NB4 (cell line): ENCODE measurements at regions not wholly inside any gene's neighbourhood (a gene's known extent, or its start where the extent isn't known, plus 50 kb on each side); places are given as distances from the start of the nearest gene placed in this dataset.

Source experiments
- DNase-seq: peaks from one replicate; pipeline ENCODE4 v3.0.0; 2010; ENCODE audit warnings: low read depth
- H3K4me3 ChIP-seq: one replicate; pipeline ENCODE4 v1.5.1; 2011; ENCODE audit warnings: mild to moderate bottlenecking, low read depth, low read length, moderate library complexity
- CTCF ChIP-seq: IDR thresholded peaks from one replicate; pipeline ENCODE4 v1.5.1; 2012; ENCODE audit warnings: low read depth, low read length
- MYC ChIP-seq: IDR thresholded peaks from 2 replicates; pipeline ENCODE4 v1.6.1; 2011; ENCODE audit warnings: low read depth, low read length
- POLR2A ChIP-seq: IDR thresholded peaks from 2 replicates; pipeline ENCODE4 v1.6.1; 2011; ENCODE audit warnings: mild to moderate bottlenecking; ENCODE audit not compliant: insufficient read length; ENCODE audit errors: extremely low read depth
- TF ChIP-seq, protein P1 (sequence below): IDR thresholded peaks from 2 replicates; pipeline ENCODE4 v1.6.1; 2011; ENCODE audit warnings: low read depth, low read length

DNA sequence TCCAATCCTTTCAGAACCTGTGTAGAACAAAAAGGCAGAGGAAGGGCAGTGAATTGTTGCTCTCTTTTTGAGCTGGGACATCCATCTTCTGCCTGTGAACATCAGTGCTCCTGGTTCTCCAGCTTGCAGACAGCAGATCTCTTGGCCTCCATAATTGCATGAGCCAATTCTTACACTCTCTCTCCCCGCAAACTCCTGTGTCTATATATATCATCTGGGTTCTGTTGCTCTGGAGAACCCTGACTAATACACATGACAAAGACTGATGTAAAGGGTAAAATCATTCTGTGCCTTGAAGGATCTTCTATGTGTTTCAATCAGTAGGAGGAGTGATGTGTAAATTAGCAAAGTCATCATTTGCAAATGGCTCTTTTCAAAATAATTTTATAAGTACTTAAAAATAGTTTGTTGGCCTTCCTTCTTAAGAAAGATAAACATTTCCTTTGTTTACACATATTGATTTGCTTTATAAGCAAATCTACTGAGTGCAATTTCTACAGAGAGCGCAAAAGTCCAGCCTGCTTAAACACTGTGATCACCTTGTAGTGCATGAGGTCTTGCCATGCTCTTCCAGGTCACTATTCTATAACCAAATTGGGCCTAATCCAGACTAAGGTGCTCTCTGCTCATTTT, 154.9 kb upstream of the ANKRD28 start:
- TF ChIP-seq CTCF, result no peak
- TF ChIP-seq POLR2A, result no peak
- TF ChIP-seq MYC, result no peak
- TF ChIP-seq, protein P1, sequence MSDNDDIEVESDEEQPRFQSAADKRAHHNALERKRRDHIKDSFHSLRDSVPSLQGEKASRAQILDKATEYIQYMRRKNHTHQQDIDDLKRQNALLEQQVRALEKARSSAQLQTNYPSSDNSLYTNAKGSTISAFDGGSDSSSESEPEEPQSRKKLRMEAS, result no peak
- H3K4me3 ChIP-seq, result no peak overlapping the region
- DNase-seq, result no peak

DNA sequence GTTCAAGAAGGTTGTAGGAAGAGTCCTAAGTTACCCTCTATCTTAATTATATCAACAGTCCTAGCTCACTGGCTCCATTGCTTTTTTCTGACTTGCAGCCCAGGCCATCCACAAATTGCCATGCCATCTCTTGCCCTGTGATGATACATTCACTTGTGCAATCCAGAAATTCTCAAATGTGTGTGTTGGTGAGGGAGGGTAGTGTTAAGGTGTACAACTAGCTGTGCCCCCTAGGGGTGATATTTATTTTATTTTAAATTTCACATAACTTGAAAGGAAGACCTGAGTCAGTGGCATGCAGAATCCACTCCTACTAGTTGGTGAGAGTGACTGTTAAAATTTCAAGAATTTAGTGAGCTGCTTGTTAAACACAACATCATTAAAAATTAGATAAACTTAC, 156.1 kb upstream of the ANKRD28 start:
- DNase-seq, result peak; percentile 51
- TF ChIP-seq CTCF, result peak; percentile 26
- TF ChIP-seq, protein P1, result no peak
- TF ChIP-seq MYC, result no peak
- TF ChIP-seq POLR2A, result no peak
- no peak overlapping the region for H3K4me3 ChIP-seq

- TF ChIP-seq POLR2A, result no peak
- no peak overlapping the region for H3K4me3 ChIP-seq
Measured at GRCh38 chr3:15955968-15956367, 158.2 kb upstream of the ANKRD28 start.

GRCh38 chr3:15958692-15959433, 161.1 kb upstream of the ANKRD28 start:
- DNase-seq, result no peak

More at GRCh38 chr3:15955968-15956367, 158.2 kb upstream of the ANKRD28 start:
- no peak for DNase-seq

GRCh38 chr3:15959434-15959811, 161.6 kb upstream of the ANKRD28 start:
- DNase-seq, result no peak
- TF ChIP-seq CTCF (no peak), MYC (no peak), POLR2A (no peak)
- TF ChIP-seq, protein P1, result no peak
- H3K4me3 ChIP-seq, result no peak overlapping the region

More at GRCh38 chr3:15958692-15959433, 161.1 kb upstream of the ANKRD28 start:
- TF ChIP-seq CTCF (no peak), POLR2A (no peak), MYC (no peak)
- TF ChIP-seq, protein P1, result no peak
- no peak overlapping the region for H3K4me3 ChIP-seq

GRCh38 chr3:15964605-15965442, 167.0 kb upstream of the ANKRD28 start:
- peak; percentile 69 for DNase-seq
- H3K4me3 ChIP-seq, result no peak overlapping the region
- no peak for TF ChIP-seq CTCF
- no peak for TF ChIP-seq MYC
- no peak for TF ChIP-seq POLR2A
- TF ChIP-seq, protein P1, result no peak
